HepG2 (cell line): ENCODE measurements at regions not wholly inside any gene's neighbourhood (a gene's known extent, or its start where the extent isn't known, plus 50 kb on each side); places are given as distances from the start of the nearest gene placed in this dataset.

Experiments used
- ATM ChIP-seq: fragments of 450-650 bp; IDR thresholded peaks from 2 replicates; pipeline ENCODE4 v1.7.1; 2017; ENCODE audit warnings: mild to moderate bottlenecking, borderline replicate concordance
- CBX5 ChIP-seq: sonication (generic); formaldehyde crosslinking; IDR thresholded peaks from 2 replicates; pipeline ENCODE4 v1.4.0; 2020; ENCODE audit warnings: missing genetic modification reagents, borderline replicate concordance
- FOXK1 ChIP-seq: sonication (generic); formaldehyde crosslinking; IDR thresholded peaks from 2 replicates; pipeline ENCODE4 v1.4.0; 2020; ENCODE audit warnings: low read depth, missing genetic modification reagents, borderline replicate concordance
- SP1 ChIP-seq, 2 experiments: fragments of 450-650 bp in 1 of 2; sonication (generic) in 1 of 2; formaldehyde crosslinking in 1 of 2; IDR thresholded peaks; 2 replicates each; pipeline versions ENCODE4 v1.4.0 to v1.6.1; 2016 to 2020; ENCODE audit warnings: missing genetic modification reagents in 1 of 2
- U2AF2 ChIP-seq: fragments of 200-400 bp; formaldehyde crosslinking; IDR thresholded peaks from 2 replicates; pipeline ENCODE4 v1.6.1; 2017; ENCODE audit warnings: low read depth, mild to moderate bottlenecking, low read length
- ZNF33B ChIP-seq: sonication (generic); formaldehyde crosslinking; IDR thresholded peaks from 2 replicates; pipeline ENCODE4 v1.5.1; 2020; ENCODE audit warnings: mild to moderate bottlenecking, missing genetic modification reagents
- ZNF878 ChIP-seq: sonication (generic); formaldehyde crosslinking; IDR thresholded peaks from 2 replicates; pipeline ENCODE4 v1.8.1; 2023; ENCODE audit warnings: mild to moderate bottlenecking, missing genetic modification reagents, moderate library complexity
- TF ChIP-seq, protein P1 (sequence below): sonication (generic); formaldehyde crosslinking; IDR thresholded peaks from 2 replicates; pipeline ENCODE4 v1.5.0; 2020; ENCODE audit warnings: mild to moderate bottlenecking, missing genetic modification reagents
- TF ChIP-seq, protein P2 (sequence below): IDR thresholded peaks from 2 replicates; pipeline ENCODE4 v1.6.1; 2012; ENCODE audit warnings: low read depth, low read length, improper control_type of control experiment

DNA sequence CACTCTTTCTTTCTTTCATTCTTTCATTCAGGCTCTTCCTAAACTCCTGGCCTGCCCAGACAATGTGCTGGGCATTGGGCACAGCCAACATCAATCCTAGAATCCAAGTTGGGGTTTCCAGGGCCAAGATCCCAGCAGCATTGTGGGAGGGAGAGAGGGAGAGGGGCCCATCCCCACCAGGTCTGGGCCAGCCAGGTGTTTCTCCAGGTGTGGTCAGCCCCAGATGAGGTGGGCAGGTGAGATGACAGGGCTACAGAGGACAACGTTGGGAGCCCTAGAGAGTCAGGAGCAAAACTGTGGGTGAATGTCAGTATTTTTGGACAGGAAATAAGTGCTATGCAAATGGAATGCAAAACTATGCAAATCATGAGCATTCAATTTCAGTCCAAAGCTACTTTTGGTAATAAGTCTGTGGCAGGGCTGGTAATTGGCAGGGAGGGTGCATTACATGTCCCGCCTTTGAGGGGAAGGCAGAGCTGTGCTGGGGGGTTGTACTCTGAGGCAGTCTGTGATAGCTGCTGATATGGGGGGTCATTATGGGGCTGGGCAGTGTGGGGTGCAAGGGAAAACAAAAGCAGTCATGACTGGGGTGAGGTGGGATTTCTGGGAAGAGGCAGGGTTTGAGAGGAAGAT, 139.9 kb upstream of the IGSF21 start (continued):
- no peak for TF ChIP-seq SP1 (IDR thresholded peaks at IDR 0.05)
- no peak for TF ChIP-seq SP1 (CRISPR knock-in tag; IDR thresholded peaks at IDR 0.05)
- no peak for TF ChIP-seq ATM
- TF ChIP-seq, protein P1, sequence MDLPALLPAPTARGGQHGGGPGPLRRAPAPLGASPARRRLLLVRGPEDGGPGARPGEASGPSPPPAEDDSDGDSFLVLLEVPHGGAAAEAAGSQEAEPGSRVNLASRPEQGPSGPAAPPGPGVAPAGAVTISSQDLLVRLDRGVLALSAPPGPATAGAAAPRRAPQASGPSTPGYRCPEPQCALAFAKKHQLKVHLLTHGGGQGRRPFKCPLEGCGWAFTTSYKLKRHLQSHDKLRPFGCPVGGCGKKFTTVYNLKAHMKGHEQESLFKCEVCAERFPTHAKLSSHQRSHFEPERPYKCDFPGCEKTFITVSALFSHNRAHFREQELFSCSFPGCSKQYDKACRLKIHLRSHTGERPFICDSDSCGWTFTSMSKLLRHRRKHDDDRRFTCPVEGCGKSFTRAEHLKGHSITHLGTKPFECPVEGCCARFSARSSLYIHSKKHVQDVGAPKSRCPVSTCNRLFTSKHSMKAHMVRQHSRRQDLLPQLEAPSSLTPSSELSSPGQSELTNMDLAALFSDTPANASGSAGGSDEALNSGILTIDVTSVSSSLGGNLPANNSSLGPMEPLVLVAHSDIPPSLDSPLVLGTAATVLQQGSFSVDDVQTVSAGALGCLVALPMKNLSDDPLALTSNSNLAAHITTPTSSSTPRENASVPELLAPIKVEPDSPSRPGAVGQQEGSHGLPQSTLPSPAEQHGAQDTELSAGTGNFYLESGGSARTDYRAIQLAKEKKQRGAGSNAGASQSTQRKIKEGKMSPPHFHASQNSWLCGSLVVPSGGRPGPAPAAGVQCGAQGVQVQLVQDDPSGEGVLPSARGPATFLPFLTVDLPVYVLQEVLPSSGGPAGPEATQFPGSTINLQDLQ (CRISPR knock-in tag), result no peak
- no peak for TF ChIP-seq ZNF33B (CRISPR knock-in tag)
- TF ChIP-seq CBX5 (CRISPR knock-in tag), result no peak
- no peak for TF ChIP-seq U2AF2
- no peak for TF ChIP-seq FOXK1 (CRISPR knock-in tag)
- TF ChIP-seq ZNF878 (CRISPR knock-in tag), result no peak
- TF ChIP-seq, protein P2, sequence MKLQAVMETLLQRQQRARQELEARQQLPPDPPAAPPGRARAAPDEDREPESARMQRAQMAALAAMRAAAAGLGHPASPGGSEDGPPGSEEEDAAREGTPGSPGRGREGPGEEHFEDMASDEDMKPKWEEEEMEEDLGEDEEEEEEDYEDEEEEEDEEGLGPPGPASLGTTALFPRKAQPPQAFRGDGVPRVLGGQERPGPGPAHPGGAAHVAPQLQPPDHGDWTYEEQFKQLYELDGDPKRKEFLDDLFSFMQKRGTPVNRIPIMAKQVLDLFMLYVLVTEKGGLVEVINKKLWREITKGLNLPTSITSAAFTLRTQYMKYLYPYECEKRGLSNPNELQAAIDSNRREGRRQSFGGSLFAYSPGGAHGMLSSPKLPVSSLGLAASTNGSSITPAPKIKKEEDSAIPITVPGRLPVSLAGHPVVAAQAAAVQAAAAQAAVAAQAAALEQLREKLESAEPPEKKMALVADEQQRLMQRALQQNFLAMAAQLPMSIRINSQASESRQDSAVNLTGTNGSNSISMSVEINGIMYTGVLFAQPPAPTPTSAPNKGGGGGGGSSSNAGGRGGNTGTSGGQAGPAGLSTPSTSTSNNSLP, result no peak
